HUES48 (cell line): ENCODE measurements at regions not wholly inside any gene's neighbourhood (a gene's known extent, or its start where the extent isn't known, plus 50 kb on each side); places are given as distances from the start of the nearest gene placed in this dataset.
"Not testable (repeated sequence)": the region's sequence is repeated elsewhere in the genome, so short reads cannot be mapped to it uniquely, and the experiment has no call there.

ENCODE experiments used
- H3K27ac ChIP-seq: one replicate; pipeline ENCODE4 v1.7.0; 2013; ENCODE audit warnings: low read depth, low read length, inconsistent platforms
- H3K27me3 ChIP-seq: 2 replicates; pipeline ENCODE4 v1.6.1; 2013; ENCODE audit warnings: mild to moderate bottlenecking, low read length; ENCODE audit not compliant: control insufficient read depth, insufficient read depth
- H3K36me3 ChIP-seq: 2 replicates; pipeline ENCODE4 v1.6.1; 2013; ENCODE audit warnings: low read length; ENCODE audit not compliant: control insufficient read depth, insufficient read depth
- H3K4me1 ChIP-seq: 2 replicates; pipeline ENCODE4 v1.6.1; 2013; ENCODE audit warnings: mild to moderate bottlenecking, low read length; ENCODE audit not compliant: control insufficient read depth, insufficient read depth
- H3K4me3 ChIP-seq: 2 replicates; pipeline ENCODE4 v1.5.1; 2013; ENCODE audit warnings: mild to moderate bottlenecking, low read depth, low read length
- H3K9ac ChIP-seq: 2 replicates; pipeline ENCODE4 v1.6.1; 2013; ENCODE audit warnings: mild to moderate bottlenecking, low read depth, low read length, moderate library complexity
- H3K9me3 ChIP-seq: 2 replicates; pipeline ENCODE4 v1.6.1; 2013; ENCODE audit warnings: low read length; ENCODE audit not compliant: control insufficient read depth, insufficient read depth

DNA sequence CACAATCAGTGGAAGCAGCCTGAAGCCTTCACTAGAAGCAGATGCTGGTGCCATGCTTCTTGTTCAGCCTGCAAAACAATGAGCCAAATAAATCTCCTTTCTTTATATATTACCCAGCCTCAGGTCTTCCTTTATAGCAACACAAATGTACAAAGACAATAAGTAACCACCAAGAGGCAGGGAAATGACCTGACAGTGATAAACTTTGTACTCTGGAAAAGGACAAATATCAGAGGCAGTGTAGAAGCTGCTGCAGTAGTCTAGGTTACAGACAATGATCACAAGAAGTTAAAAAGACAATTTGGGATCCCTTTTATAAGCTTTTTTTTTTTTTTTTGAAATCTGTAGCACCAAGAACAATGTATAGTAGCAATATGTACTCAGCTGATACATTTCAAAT, 760.3 kb downstream of the TTLL7 start:
- not testable (repeated sequence) for H3K9ac ChIP-seq

DNA sequence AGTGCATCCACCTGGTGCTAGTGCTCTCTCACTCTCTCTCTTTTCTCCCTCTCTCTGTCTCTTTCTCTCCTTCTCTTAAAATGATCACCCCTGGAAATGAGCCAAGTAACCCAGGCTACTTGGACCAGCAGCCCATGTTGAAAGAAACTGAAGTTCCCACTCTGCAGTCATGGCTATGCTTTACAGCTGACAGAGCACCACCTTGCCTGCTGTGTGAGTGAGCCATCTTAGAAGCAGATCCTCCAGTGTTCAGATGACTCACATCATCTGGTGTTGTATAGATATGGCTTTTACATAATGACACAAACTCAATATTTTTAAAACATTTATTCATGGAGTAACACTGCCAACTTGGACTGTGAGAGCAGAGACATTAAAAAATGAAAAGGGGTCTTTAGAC, 779.1 kb downstream of the TTLL7 start:
- not testable (repeated sequence) for H3K36me3 ChIP-seq, H3K27me3 ChIP-seq, H3K9ac ChIP-seq, H3K9me3 ChIP-seq, H3K27ac ChIP-seq, H3K4me3 ChIP-seq
- peaks cover 15% of the 10 kb centered on the region for H3K4me1 ChIP-seq

More for the DNA sequence above, 760.3 kb downstream of the TTLL7 start:
- not testable (repeated sequence) for H3K27me3 ChIP-seq, H3K9me3 ChIP-seq, H3K4me3 ChIP-seq, H3K4me1 ChIP-seq, H3K36me3 ChIP-seq, H3K27ac ChIP-seq

DNA sequence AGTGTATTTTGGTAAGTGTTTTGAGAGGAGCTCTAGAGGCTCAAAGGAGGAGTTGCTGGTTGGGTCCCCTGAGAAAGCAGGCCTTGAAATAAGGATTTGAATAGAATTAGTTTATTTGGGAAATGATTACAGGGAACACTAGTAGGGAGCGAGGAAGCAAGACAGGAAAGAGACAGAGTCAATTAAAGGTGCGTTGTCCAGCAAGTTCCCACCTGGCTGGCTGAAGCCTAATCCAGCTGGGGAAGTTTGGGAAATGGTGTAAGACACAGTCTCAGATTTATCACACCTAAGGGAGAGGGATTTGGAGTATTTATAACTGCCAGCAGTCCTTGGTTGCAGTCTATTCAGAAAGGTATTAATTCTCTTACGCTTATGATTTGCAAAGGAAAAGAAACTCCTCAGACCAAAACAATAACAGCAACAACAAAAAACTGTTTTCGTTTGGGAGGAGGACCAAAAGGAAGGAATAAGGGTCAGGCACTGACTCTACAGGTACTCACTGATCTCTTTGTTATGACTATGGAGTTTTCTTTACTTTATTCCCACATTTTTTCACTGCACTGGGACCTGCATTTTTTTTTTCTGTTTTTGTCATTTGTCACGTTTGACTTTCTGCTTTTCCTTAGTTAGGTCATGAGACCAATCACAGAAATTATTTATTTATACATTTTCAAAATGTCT, 780.8 kb downstream of the TTLL7 start:
- H3K4me3 ChIP-seq, H3K36me3 ChIP-seq, H3K27me3 ChIP-seq, H3K9ac ChIP-seq, H3K9me3 ChIP-seq: not testable (repeated sequence)
- Histone ChIP-seq H3K4me1 (peaks cover 15% of the 10 kb centered on the region), H3K27ac (peak overlapping the region; percentile 11)

DNA sequence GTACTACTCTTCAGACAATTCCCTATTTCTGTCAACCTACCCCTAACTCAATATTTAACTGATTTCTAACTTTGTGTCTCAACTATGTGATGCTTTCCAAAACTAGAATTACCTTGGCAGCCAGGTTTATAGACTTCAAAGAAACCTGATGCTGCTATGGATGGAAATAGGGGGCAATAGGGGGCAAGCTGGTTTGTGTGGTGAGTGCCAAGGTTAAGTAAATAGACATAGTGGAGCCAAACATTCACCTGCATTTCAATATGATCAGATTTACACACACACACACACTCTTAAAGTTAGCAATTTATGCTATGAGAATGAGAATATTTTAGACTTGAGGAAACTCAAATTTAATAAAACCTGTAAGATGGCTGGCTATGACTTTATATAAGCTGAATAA, 784.6 kb downstream of the TTLL7 start:
- not testable (repeated sequence) for H3K27me3 ChIP-seq, H3K27ac ChIP-seq, H3K9ac ChIP-seq, H3K4me3 ChIP-seq, H3K9me3 ChIP-seq, H3K36me3 ChIP-seq
- H3K4me1 ChIP-seq: peaks cover 15% of the 10 kb centered on the region

DNA sequence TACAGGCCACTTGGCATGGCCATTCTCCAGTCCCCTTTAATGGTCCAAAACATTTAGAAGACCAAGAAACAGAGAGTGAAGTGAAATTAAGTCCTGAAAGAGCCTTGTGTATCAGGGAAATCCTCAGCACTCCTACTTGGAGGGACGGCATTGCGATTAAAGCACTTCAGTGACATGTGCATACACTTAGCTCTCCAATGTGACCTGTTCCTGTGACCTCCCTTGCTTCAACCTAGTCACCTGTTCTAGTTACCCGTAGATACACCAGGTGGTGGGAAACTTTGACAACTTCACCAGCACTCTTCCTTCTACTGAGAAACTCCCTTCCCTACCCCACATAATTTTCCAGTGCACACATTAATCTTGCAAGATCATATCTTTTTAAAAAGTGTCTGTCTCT, 785.3 kb downstream of the TTLL7 start:
- H3K4me3 ChIP-seq, H3K27me3 ChIP-seq, H3K9me3 ChIP-seq, H3K9ac ChIP-seq, H3K36me3 ChIP-seq, H3K27ac ChIP-seq: not testable (repeated sequence)
- H3K4me1 ChIP-seq: peaks cover 18% of the 10 kb centered on the region

DNA sequence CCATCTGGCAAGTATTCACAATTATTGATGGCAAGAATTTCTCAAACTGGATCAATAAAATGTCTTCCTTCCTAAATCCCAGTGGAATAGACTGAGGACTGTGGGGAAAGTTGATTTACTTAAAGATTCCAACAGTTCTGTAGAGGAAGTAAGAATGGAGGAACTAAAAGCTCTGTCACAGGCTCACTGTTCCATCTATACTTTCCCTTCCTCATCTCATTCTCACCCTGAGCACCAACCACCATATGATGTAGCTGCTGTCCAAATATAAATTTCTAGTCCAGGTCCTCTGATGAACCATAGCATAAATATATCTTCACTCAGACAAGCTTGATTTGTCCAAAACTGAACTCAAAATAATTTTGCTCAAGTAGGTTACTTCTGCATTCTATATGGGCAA, 786.9 kb downstream of the TTLL7 start:
- not testable (repeated sequence) for H3K4me1 ChIP-seq, H3K9ac ChIP-seq, H3K36me3 ChIP-seq, H3K27me3 ChIP-seq, H3K4me3 ChIP-seq, H3K27ac ChIP-seq, H3K9me3 ChIP-seq

DNA sequence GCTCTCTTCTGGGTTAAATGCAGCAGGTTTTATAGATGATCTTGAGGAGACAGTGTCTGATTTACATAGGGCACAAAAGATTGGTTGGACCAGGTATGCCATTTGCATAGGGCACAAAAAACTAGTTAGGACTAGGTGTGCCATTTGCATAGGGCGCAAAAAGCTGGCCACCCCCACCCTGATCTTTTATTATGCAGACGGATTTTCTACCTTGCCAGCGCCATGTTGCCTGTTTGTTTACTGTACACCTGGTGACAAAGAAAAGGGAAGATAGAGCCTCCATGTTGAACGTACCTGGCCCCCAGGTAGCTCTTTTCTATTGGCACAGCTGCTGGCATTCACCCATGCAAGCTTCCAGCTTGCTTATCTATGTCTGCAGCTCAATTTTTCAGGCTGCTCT, 790.4 kb downstream of the TTLL7 start:
- H3K4me1 ChIP-seq, H3K4me3 ChIP-seq, H3K9me3 ChIP-seq, H3K27me3 ChIP-seq, H3K9ac ChIP-seq, H3K36me3 ChIP-seq, H3K27ac ChIP-seq: not testable (repeated sequence)

DNA sequence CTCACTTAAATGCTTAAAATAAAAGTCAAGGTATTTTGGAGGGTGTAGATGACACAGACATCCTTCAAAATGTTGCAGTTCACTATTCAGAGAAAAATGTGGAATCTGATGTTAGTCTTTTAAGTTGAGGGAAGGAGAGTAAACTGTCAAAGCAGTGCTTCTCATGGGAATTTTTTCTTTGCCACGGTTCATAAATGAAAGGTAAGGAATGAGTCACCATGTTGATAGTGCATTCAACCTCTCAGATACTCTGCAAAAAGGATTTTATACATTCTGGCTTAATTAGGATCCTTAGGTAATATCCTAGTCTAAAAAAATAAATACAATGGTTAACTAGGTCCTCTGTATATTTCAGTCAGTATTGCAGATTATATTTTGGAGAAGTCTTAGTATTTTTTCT, 804.3 kb downstream of the TTLL7 start:
- not testable (repeated sequence) for H3K27ac ChIP-seq, H3K4me1 ChIP-seq, H3K9me3 ChIP-seq, H3K27me3 ChIP-seq, H3K9ac ChIP-seq, H3K4me3 ChIP-seq, H3K36me3 ChIP-seq

DNA sequence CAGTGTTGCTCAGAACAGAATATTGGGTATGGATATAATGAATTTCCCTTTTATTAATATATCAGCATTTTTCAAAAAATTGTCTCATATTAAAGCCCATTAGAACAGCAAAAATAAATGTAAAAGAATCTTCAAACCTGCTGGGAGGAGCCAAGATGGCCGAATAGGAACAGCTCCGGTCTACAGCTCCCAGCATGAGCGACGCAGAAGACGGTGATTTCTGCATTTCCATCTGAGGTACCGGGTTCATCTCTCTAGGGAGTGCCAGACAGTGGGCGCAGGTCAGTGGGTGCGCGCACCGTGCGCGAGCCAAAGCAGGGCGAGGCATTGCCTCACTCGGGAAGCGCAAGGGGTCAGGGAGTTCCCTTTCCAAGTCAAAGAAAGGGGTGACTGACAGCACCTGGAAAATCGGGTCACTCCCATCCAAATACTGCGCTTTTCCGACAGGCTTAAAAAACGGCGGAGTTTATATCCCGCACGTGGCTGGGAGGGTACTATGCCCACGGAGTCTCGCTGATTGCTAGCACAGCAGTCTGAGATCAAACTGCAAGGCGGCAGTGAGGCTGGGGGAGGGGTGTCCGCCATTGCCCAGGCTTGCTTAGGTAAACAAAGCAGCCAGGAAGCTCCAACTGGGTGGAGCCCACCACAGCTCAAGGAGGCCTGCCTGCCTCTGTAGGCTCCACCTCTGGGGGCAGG, 816.8 kb downstream of the TTLL7 start:
- not testable (repeated sequence) for H3K27ac ChIP-seq, H3K9me3 ChIP-seq, H3K36me3 ChIP-seq, H3K27me3 ChIP-seq, H3K9ac ChIP-seq, H3K4me1 ChIP-seq
- peak overlapping the region; percentile 50; the same call in 1 of the 2 replicates for H3K4me3 ChIP-seq

DNA sequence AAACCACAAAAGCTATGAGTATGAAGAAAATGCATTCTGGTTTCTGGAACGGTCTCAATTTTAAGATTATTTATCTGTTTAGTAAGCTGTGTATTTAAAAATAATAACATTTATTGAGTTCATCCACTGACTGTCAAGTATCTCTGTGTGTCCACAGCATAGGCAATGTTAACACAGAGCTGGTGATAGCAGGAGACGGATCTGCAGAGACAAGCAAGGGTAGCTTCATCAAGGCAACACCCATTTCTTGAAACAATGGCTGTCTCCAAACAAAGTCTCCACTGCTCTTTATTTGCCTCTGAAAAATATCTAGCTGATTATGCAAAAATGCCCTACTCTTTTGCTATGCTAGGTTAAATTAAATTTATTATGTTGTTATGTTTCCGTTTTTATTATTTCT, 818.3 kb downstream of the TTLL7 start:
- H3K36me3 ChIP-seq, H3K27me3 ChIP-seq, H3K27ac ChIP-seq, H3K9ac ChIP-seq, H3K4me3 ChIP-seq, H3K9me3 ChIP-seq, H3K4me1 ChIP-seq: not testable (repeated sequence)

DNA sequence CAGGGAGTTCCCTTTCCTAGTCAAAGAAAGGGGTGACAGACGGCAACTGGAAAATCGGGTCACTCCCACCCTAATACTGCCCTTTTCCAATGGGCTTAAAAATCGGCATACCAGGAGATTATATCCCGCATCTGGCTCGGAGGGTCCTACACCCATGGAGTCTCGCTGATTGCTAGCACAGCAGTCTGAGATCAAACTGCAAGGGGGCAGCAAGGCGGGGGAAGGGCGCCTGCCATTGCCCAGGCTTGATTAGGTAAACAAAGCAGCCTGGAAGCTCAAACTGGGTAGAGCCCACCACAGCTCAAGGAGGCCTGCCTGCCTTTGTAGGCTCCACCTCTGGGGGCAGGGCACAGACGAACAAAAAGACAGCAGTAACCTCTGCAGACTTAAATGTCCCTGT, 831.3 kb downstream of the TTLL7 start:
- not testable (repeated sequence) for H3K9me3 ChIP-seq, H3K36me3 ChIP-seq, H3K4me3 ChIP-seq, H3K4me1 ChIP-seq, H3K9ac ChIP-seq, H3K27me3 ChIP-seq, H3K27ac ChIP-seq
